Jurkat, Clone E6-1 (cell line): ENCODE measurements at regions not wholly inside any gene's neighbourhood (a gene's known extent, or its start where the extent isn't known, plus 50 kb on each side); places are given as distances from the start of the nearest gene placed in this dataset.
"Not testable (repeated sequence)": the region's sequence is repeated elsewhere in the genome, so short reads cannot be mapped to it uniquely, and the experiment has no call there.

Experiments used
- DNase-seq: peaks from one replicate; pipeline ENCODE4 v3.0.0-alpha.2; 2011; ENCODE audit warnings: low read depth, low spot score
- H3K4me3 ChIP-seq: 2 replicates; pipeline ENCODE4 v1.5.1; 2011; ENCODE audit warnings: mild to moderate bottlenecking, low read length, control low read depth, moderate library complexity

GRCh38 chr3:36032180-36033047 is 347.9 kb upstream of the STAC start:
- DNase-seq = no peak
- H3K4me3 ChIP-seq = no peak overlapping the region

GRCh38 chr3:36058404-36059030 is 321.8 kb upstream of the STAC start:
- H3K4me3 ChIP-seq = no peak overlapping the region
- DNase-seq = no peak

GRCh38 chr3:36060950-36061349 is 319.4 kb upstream of the STAC start:
- DNase-seq = no peak
- H3K4me3 ChIP-seq = no peak overlapping the region

GRCh38 chr3:36063992-36064391 is 316.3 kb upstream of the STAC start:
- DNase-seq = no peak
- H3K4me3 ChIP-seq = no peak overlapping the region

GRCh38 chr3:36065321-36065720 is 315.0 kb upstream of the STAC start:
- no peak for DNase-seq
- no peak overlapping the region for H3K4me3 ChIP-seq

- H3K4me3 ChIP-seq = no peak overlapping the region
- no peak for DNase-seq
Measured at GRCh38 chr3:36075491-36075890, 304.8 kb upstream of the STAC start.

- no peak for DNase-seq
- H3K4me3 ChIP-seq = no peak overlapping the region
Measured at GRCh38 chr3:36077320-36077719, 303.0 kb upstream of the STAC start.

- DNase-seq, H3K4me3 ChIP-seq: not testable (repeated sequence)
Measured at GRCh38 chr3:36082958-36083357, 297.3 kb upstream of the STAC start.

GRCh38 chr3:36095238-36095637 is 285.1 kb upstream of the STAC start:
- DNase-seq = no peak
- no peak overlapping the region for H3K4me3 ChIP-seq

GRCh38 chr3:36097209-36097608 is 283.1 kb upstream of the STAC start:
- no peak overlapping the region for H3K4me3 ChIP-seq
- no peak for DNase-seq

GRCh38 chr3:36114353-36114752 is 266.0 kb upstream of the STAC start:
- H3K4me3 ChIP-seq = no peak overlapping the region
- DNase-seq = no peak

- no peak overlapping the region for H3K4me3 ChIP-seq
- no peak for DNase-seq
Measured at GRCh38 chr3:36124118-36124796, 256.0 kb upstream of the STAC start.

GRCh38 chr3:36132214-36132613 is 248.1 kb upstream of the STAC start:
- no peak for DNase-seq
- no peak overlapping the region for H3K4me3 ChIP-seq

GRCh38 chr3:36135863-36136262 is 244.4 kb upstream of the STAC start:
- no peak for DNase-seq

GRCh38 chr3:36142746-36143145 is 237.6 kb upstream of the STAC start:
- DNase-seq = no peak
- H3K4me3 ChIP-seq = no peak overlapping the region

More at GRCh38 chr3:36135863-36136262, 244.4 kb upstream of the STAC start:
- no peak overlapping the region for H3K4me3 ChIP-seq

GRCh38 chr3:36146404-36146803 is 233.9 kb upstream of the STAC start:
- H3K4me3 ChIP-seq = no peak overlapping the region
- no peak for DNase-seq

GRCh38 chr3:36147934-36148558 is 232.3 kb upstream of the STAC start:
- DNase-seq = no peak
- no peak overlapping the region for H3K4me3 ChIP-seq

- H3K4me3 ChIP-seq = no peak overlapping the region
- no peak for DNase-seq
Measured at GRCh38 chr3:36149447-36149865, 230.8 kb upstream of the STAC start.

- no peak overlapping the region for H3K4me3 ChIP-seq
- DNase-seq = no peak
Measured at GRCh38 chr3:36155515-36155914, 224.8 kb upstream of the STAC start.

GRCh38 chr3:36164400-36164799 is 215.9 kb upstream of the STAC start:
- DNase-seq = no peak

More at GRCh38 chr3:36164400-36164799, 215.9 kb upstream of the STAC start:
- H3K4me3 ChIP-seq = no peak overlapping the region
